GM13976 (cell line): ENCODE measurements at regions not wholly inside any gene's neighbourhood (a gene's known extent, or its start where the extent isn't known, plus 50 kb on each side); places are given as distances from the start of the nearest gene placed in this dataset.
"Not testable (repeated sequence)": the region's sequence is repeated elsewhere in the genome, so short reads cannot be mapped to it uniquely, and the experiment has no call there.

Experiments
- DNase-seq: peaks from one replicate; pipeline ENCODE4 v3.0.0; 2012; ENCODE audit warnings: low spot score
- CTCF ChIP-seq: IDR thresholded peaks from 2 replicates; pipeline ENCODE4 v1.5.1; 2012; ENCODE audit warnings: borderline replicate concordance, mild to moderate bottlenecking; ENCODE audit not compliant: insufficient read depth; ENCODE audit errors: extremely low read depth, missing control alignments, control extremely low read depth
- in situ Hi-C: fragments of 300-500 bp; cut with MboI; formaldehyde crosslinking; loops from one replicate; pipeline ENCODE4 v1.12.0; 2022; ENCODE audit warnings: low sequenced_read_pairs, mixed read lengths, inconsistent platforms; ENCODE audit not compliant: unreplicated experiment

- in situ Hi-C loops, result no loop called here
- DNase-seq, result no peak
- TF ChIP-seq CTCF, result no peak
These were observed 848.8 kb upstream of the GBE1 start for GRCh38 chr3:82610236-82610635.

GRCh38 chr3:82607391-82607790 is 845.9 kb upstream of the GBE1 start:
- in situ Hi-C loops, result no loop called here
- TF ChIP-seq CTCF, result no peak
- no peak for DNase-seq

GRCh38 chr3:82596805-82597204 is 835.4 kb upstream of the GBE1 start:
- no peak for TF ChIP-seq CTCF
- in situ Hi-C loops, result no loop called here
- no peak for DNase-seq

- no peak for DNase-seq
- no peak for TF ChIP-seq CTCF
- in situ Hi-C loops, result no loop called here
These were observed 834.1 kb upstream of the GBE1 start for GRCh38 chr3:82595530-82595929.

GRCh38 chr3:82587174-82587573 is 825.7 kb upstream of the GBE1 start:
- DNase-seq, result no peak
- in situ Hi-C loops, result no loop called here
- TF ChIP-seq CTCF, result no peak

- no peak for TF ChIP-seq CTCF
- in situ Hi-C loops, result no loop called here
- DNase-seq, result no peak
These were observed 825.0 kb upstream of the GBE1 start for GRCh38 chr3:82586414-82586813.

GRCh38 chr3:82586002-82586401 is 824.6 kb upstream of the GBE1 start:
- in situ Hi-C loops, DNase-seq: not testable (repeated sequence)

- DNase-seq, in situ Hi-C loops: not testable (repeated sequence)
These were observed 824.1 kb upstream of the GBE1 start for GRCh38 chr3:82585591-82585990.

- in situ Hi-C loops, DNase-seq: not testable (repeated sequence)
These were observed 823.4 kb upstream of the GBE1 start for GRCh38 chr3:82584861-82585260.

GRCh38 chr3:82584415-82584814 is 823.0 kb upstream of the GBE1 start:
- in situ Hi-C loops, DNase-seq: not testable (repeated sequence)
